ENCODE measurements at regions not wholly inside any gene's neighbourhood (a gene's known extent, or its start where the extent isn't known, plus 50 kb on each side); places are given as distances from the start of the nearest gene placed in this dataset.

DNA sequence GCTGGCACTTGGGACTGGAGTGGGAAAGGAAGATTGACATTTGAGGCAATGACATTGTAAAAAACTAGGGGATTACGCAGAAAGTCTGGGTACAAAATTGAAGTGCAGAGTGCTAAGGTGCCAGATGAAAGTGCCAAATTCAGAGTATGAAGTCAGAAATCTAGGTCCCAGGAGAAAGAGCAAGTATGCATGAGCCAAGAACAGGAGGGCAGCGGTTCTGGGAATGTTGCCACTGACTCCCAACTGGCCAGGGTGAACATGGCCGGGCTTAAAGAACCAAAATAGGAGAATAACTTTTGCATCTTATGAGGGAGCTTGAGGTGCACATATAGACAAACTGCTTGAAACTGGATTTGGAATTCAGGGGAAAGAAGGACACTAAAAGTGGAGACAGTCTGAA lies 495.8 kb upstream of the KLF12 start:
- TF ChIP-seq EP300 (IDR thresholded peaks at IDR 0.05) (no peak), POLR2A (IDR thresholded peaks at IDR 0.05) (no peak), POLR2AphosphoS5 (IDR thresholded peaks at IDR 0.05) (no peak)
- TF ChIP-seq, protein P1, sequence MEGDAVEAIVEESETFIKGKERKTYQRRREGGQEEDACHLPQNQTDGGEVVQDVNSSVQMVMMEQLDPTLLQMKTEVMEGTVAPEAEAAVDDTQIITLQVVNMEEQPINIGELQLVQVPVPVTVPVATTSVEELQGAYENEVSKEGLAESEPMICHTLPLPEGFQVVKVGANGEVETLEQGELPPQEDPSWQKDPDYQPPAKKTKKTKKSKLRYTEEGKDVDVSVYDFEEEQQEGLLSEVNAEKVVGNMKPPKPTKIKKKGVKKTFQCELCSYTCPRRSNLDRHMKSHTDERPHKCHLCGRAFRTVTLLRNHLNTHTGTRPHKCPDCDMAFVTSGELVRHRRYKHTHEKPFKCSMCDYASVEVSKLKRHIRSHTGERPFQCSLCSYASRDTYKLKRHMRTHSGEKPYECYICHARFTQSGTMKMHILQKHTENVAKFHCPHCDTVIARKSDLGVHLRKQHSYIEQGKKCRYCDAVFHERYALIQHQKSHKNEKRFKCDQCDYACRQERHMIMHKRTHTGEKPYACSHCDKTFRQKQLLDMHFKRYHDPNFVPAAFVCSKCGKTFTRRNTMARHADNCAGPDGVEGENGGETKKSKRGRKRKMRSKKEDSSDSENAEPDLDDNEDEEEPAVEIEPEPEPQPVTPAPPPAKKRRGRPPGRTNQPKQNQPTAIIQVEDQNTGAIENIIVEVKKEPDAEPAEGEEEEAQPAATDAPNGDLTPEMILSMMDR (IDR thresholded peaks at IDR 0.05), result no peak

Data from gastroesophageal sphincter (tissue), 3 donors.